VCaP (cell line): ENCODE measurements at regions not wholly inside any gene's neighbourhood (a gene's known extent, or its start where the extent isn't known, plus 50 kb on each side); places are given as distances from the start of the nearest gene placed in this dataset.
A peak's percentile ranks its signal among the peaks of the same experiment; 100 is the strongest.

Source experiments
- H3K27ac ChIP-seq: fragments of 450-650 bp; 2 replicates; pipeline ENCODE4 v1.5.1; 2017
- TF ChIP-seq, protein P1 (sequence below): fragments of 450-650 bp; conservative IDR thresholded peaks from 2 replicates; pipeline ENCODE4 v1.5.1; 2017; ENCODE audit warnings: mild to moderate bottlenecking, moderate library complexity

- H3K27ac ChIP-seq: no peak overlapping the region
- TF ChIP-seq, protein P1, sequence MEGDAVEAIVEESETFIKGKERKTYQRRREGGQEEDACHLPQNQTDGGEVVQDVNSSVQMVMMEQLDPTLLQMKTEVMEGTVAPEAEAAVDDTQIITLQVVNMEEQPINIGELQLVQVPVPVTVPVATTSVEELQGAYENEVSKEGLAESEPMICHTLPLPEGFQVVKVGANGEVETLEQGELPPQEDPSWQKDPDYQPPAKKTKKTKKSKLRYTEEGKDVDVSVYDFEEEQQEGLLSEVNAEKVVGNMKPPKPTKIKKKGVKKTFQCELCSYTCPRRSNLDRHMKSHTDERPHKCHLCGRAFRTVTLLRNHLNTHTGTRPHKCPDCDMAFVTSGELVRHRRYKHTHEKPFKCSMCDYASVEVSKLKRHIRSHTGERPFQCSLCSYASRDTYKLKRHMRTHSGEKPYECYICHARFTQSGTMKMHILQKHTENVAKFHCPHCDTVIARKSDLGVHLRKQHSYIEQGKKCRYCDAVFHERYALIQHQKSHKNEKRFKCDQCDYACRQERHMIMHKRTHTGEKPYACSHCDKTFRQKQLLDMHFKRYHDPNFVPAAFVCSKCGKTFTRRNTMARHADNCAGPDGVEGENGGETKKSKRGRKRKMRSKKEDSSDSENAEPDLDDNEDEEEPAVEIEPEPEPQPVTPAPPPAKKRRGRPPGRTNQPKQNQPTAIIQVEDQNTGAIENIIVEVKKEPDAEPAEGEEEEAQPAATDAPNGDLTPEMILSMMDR: no peak
These were observed 61.8 kb downstream of the RTP5 start for GRCh38 chr2:241931084-241931975.

DNA sequence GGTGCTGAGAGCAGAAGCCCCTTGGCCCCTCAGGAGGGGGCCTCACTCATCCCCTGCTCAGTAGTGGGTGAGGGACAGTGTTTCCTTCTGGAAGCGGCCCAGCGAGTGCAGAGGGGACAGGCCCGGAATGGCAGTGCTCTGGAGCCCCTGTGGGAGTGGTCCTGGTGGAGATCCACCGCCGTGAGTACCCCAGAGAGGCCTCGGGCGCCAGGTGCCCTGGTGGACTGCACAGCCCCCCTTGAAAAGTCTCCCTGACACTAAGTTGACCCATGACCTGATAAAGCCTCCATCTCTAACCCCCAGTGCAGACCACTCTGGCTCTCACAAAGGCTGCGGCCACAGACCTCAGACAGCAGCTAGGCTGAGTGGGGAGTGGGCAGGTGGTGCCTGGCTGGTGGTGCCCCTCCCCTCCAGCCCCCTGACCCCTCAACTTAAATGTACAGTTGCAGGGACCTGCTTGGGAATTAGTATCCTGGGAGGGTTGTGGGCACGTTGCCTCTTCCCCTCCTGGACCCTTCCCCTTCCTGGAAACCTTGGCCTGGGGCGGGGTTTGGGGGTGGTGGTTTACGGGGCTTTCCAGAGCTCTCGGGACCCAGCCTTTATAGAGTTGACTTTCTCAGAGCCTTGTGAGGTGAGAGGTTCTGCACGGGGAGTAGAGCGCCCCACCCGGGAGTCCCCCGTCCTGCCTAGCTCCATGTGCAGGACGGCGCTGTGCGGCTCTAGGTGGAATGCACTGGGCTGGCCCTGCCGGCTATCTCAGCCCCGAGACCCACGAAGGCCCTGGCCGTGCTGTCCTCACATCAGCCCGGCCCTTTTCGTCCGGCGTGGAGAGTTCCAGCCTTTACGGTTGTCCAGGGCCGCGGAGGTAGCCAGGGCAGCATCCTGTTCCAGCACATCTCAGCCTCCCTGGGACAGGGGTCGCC, 62.7 kb downstream of the RTP5 start:
- H3K27ac ChIP-seq: peak overlapping the region; percentile 45
- TF ChIP-seq, protein P1: no peak

DNA sequence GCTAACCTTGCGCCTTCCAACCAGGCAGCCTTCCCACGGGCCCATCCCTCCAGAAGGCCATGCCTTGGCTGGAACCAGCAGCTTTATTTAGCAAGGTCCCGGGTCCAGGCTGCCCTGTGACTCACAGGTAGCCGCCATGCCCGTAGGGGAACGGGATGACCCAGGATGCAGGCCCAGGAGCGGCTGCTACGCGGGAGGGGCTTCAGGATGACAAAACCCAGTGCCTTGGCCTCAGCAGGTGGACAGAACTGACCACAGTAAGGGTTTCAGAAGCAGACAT, 63.3 kb downstream of the RTP5 start:
- H3K27ac ChIP-seq: peak overlapping the region; percentile 45
- TF ChIP-seq, protein P1: no peak

- TF ChIP-seq, protein P1: no peak
- H3K27ac ChIP-seq: peak overlapping the region; percentile 45
These were observed 63.8 kb downstream of the RTP5 start for GRCh38 chr2:241933179-241933911.

DNA sequence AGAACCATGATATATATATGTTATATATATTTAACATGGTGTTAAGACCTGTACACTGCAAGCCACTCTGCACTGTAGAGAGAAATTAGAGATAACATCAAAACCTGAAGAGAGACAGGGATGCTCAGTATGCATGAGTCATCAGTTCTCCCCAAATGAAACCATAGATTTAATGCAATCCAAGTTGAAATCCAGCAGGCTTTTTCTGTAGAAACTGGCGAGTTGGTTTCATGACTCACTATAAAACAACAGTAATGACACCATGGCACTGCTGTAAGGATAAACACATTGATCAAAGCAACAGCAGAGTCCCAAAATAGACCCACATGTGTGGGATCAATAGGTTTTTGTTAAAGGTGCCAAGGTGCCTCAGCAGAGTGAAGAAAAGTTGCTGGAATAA, 65.8 kb downstream of the RTP5 start:
- H3K27ac ChIP-seq: no peak overlapping the region
- TF ChIP-seq, protein P1: no peak

GRCh38 chr2:241935774-241936173, 66.2 kb downstream of the RTP5 start:
- no peak overlapping the region for H3K27ac ChIP-seq
- TF ChIP-seq, protein P1: no peak
